Mesenchymal stem cell (in vitro differentiated cells and primary cell): ENCODE measurements at regions not wholly inside any gene's neighbourhood (a gene's known extent, or its start where the extent isn't known, plus 50 kb on each side); places are given as distances from the start of the nearest gene placed in this dataset.

Experiments used
- DNase-seq: peaks from one replicate; pipeline ENCODE4 v3.0.0-alpha.2; 2013
- H2AFZ ChIP-seq: one replicate; pipeline ENCODE4 v1.6.1; 2013; ENCODE audit warnings: low read depth, mild to moderate bottlenecking, control low read depth, inconsistent platforms, low read length, moderate library complexity
- H2AK5ac ChIP-seq: 2 replicates; pipeline ENCODE4 v1.6.1; 2013; ENCODE audit warnings: low read length, moderate library complexity, mild to moderate bottlenecking, inconsistent platforms; ENCODE audit not compliant: severe bottlenecking
- H2BK120ac ChIP-seq: one replicate; pipeline ENCODE4 v1.6.1; 2013; ENCODE audit warnings: low read depth, mild to moderate bottlenecking, inconsistent platforms, low read length, moderate library complexity
- H2BK12ac ChIP-seq, 2 experiments: one replicate each; pipeline ENCODE4 v1.6.1; 2013; ENCODE audit warnings: inconsistent platforms in 2 of 2, low read length in 2 of 2, mild to moderate bottlenecking in 2 of 2, moderate library complexity in 2 of 2, control low read depth in 1 of 2
- H2BK15ac ChIP-seq: one replicate; pipeline ENCODE4 v1.6.1; 2013; ENCODE audit warnings: mild to moderate bottlenecking, low read depth, inconsistent platforms; ENCODE audit not compliant: poor library complexity, severe bottlenecking
- H2BK5ac ChIP-seq: 2 replicates; pipeline ENCODE4 v1.6.1; 2013; ENCODE audit warnings: low read depth, mild to moderate bottlenecking, low read length, control low read depth, inconsistent platforms; ENCODE audit not compliant: poor library complexity, severe bottlenecking
- H3K14ac ChIP-seq, 2 experiments: one replicate each; pipeline ENCODE4 v1.6.1; 2013; ENCODE audit warnings: inconsistent platforms in 2 of 2, low read length in 2 of 2, control low read depth in 1 of 2, mild to moderate bottlenecking in 1 of 2, moderate library complexity in 1 of 2
- H3K18ac ChIP-seq, 2 experiments: one replicate each; pipeline ENCODE4 v1.6.1; 2013; ENCODE audit warnings: inconsistent platforms in 2 of 2, low read length in 2 of 2, control low read depth in 1 of 2, low read depth in 1 of 2, mild to moderate bottlenecking in 1 of 2
- H3K23ac ChIP-seq, 2 experiments: one replicate each; pipeline ENCODE4 v1.6.1; 2013; ENCODE audit warnings: inconsistent platforms in 2 of 2, low read length in 2 of 2, mild to moderate bottlenecking in 2 of 2, moderate library complexity in 2 of 2, control low read depth in 1 of 2
- H3K27ac ChIP-seq: 2 replicates; pipeline ENCODE4 v1.5.1; 2013; ENCODE audit warnings: mild to moderate bottlenecking, moderate library complexity, low read length, control low read depth, inconsistent platforms; ENCODE audit not compliant: poor library complexity, severe bottlenecking
- H3K27me3 ChIP-seq, 2 experiments: 2 replicates each; pipeline versions ENCODE4 v1.6.1 to v1.7.0; 2013; ENCODE audit warnings: low read length in 2 of 2, mild to moderate bottlenecking in 2 of 2, moderate library complexity in 2 of 2, control low read depth in 1 of 2, inconsistent platforms in 1 of 2; ENCODE audit not compliant: control insufficient read depth in 1 of 2, insufficient read depth in 1 of 2
- H3K36me3 ChIP-seq, 2 experiments: 2 replicates each; pipeline versions ENCODE4 v1.6.1 to v1.7.0; 2013; ENCODE audit warnings: low read length in 2 of 2, control low read depth in 1 of 2, inconsistent platforms in 1 of 2, low read depth in 1 of 2, mild to moderate bottlenecking in 1 of 2; ENCODE audit not compliant: insufficient read depth in 2 of 2, control insufficient read depth in 1 of 2
- H3K4ac ChIP-seq, 2 experiments: one replicate each; pipeline ENCODE4 v1.6.1; 2013; ENCODE audit warnings: inconsistent platforms in 2 of 2, low read length in 2 of 2, mild to moderate bottlenecking in 2 of 2, moderate library complexity in 2 of 2, control low read depth in 1 of 2, low read depth in 1 of 2
- H3K4me1 ChIP-seq: 2 replicates; pipeline ENCODE4 v1.6.1; 2013; ENCODE audit warnings: low read depth, low read length, control low read depth; ENCODE audit not compliant: control insufficient read depth, insufficient read depth
- H3K4me2 ChIP-seq: 2 replicates; pipeline ENCODE4 v1.6.1; 2013; ENCODE audit warnings: low read length, mild to moderate bottlenecking, inconsistent platforms; ENCODE audit not compliant: poor library complexity, severe bottlenecking
- H3K4me3 ChIP-seq, 2 experiments: 2 replicates each; pipeline versions ENCODE4 v1.5.1 to v1.7.0; 2013; ENCODE audit warnings: low read length in 2 of 2, mild to moderate bottlenecking in 2 of 2, control low read depth in 1 of 2, low read depth in 1 of 2; ENCODE audit not compliant: insufficient read depth in 1 of 2
- H3K79me1 ChIP-seq: replicated peaks from 2 replicates; pipeline ENCODE4 v1.6.1; 2013; ENCODE audit warnings: mild to moderate bottlenecking, control low read depth, low read length, inconsistent platforms; ENCODE audit not compliant: poor library complexity, severe bottlenecking
- H3K9ac ChIP-seq: 2 replicates; pipeline ENCODE4 v1.7.0; 2013; ENCODE audit warnings: mild to moderate bottlenecking, low read length, moderate library complexity
- H3K9me3 ChIP-seq: 2 replicates; pipeline ENCODE4 v1.7.0; 2013; ENCODE audit warnings: mild to moderate bottlenecking, low read length; ENCODE audit not compliant: control insufficient read depth
- H4K8ac ChIP-seq: one replicate; pipeline ENCODE4 v1.6.1; 2013; ENCODE audit warnings: inconsistent platforms, mild to moderate bottlenecking, low read length, moderate library complexity
- H4K91ac ChIP-seq: one replicate; pipeline ENCODE4 v1.6.1; 2013; ENCODE audit warnings: mild to moderate bottlenecking, low read length, inconsistent platforms
- WGBS: methylation state at CpG from one replicate; pipeline ENCODE4 v1.1.7; 2013; ENCODE audit warnings: mixed read lengths; 5-methylcytosine and 5-hydroxymethylcytosine counted together

DNA sequence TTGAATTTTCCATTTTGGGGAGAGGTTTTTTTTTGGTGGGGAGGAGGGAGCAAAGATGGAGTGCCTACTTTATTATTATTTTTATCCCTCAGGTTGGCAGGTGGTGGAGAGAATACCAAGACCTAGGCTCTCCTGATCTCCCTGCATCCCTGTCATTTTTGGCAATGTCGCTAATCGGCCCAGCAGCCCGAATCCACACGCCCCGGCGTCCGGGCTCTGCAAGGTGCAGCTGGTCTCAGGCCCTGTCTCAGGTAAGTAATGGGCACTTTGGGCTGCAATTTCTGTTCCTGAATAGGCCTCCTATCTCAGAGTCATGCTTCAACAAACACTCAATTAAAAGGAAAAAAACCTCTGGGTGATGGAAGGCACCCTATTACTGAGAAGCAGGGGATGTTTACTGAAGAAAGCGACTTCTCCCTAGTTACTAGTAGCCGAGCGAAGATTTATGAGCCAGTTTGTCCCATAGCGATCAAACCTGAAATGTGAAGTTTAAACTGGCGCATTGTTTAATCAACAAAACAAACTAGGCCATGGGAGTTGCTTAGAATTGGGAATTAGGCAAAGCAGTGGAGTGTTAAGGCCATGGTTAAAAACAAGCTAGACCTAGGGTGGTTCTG is 137.8 kb downstream of the RWDD3 start:
- Histone ChIP-seq H3K79me1 (no peaks in the 10 kb centered on the region), H2BK120ac (no peak overlapping the region), H3K4me2 (no peak overlapping the region), H2BK15ac (no peak overlapping the region), H2AFZ (no peak overlapping the region), H4K8ac (no peak overlapping the region), H2AK5ac (no peak overlapping the region), H3K4ac (no peak overlapping the region), H3K27me3 (no peaks in the 10 kb centered on the region), H3K9me3 (no peaks in the 10 kb centered on the region), H3K23ac (no peak overlapping the region), H3K4me1 (no peaks in the 10 kb centered on the region), H4K91ac (no peak overlapping the region), H3K4me3 (no peak overlapping the region), H2BK5ac (no peak overlapping the region), H3K27ac (no peak overlapping the region), H3K9ac (no peak overlapping the region), H3K36me3 (no peaks in the 10 kb centered on the region), H3K14ac (no peak overlapping the region), H2BK12ac (no peak overlapping the region), H3K18ac (no peak overlapping the region)
- 92% methylated on average over 12 of the region's 12 CpGs for WGBS
- DNase-seq = no peak

DNA sequence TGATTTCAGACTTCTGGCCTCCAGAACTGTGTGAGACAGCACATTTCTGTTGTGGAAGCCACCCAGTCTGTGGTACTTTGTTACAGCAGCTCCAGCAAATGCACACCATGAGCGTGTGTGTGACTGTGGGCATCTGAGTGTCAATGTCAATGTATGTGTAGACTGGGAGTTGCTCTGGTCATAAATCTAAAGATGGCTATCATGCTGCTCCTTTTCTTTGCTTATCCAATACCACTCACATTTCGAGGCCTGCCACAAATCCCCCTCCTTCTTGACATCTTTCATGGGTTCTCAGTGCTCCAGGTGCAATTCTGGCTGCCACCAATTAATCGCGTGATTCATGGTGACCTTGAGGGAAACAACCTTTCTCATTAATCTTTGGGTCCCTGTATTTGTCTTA is 141.2 kb downstream of the RWDD3 start:
- Histone ChIP-seq H4K8ac (no peak overlapping the region), H3K4ac (no peak overlapping the region), H2AFZ (no peak overlapping the region), H3K9me3 (no peaks in the 10 kb centered on the region), H3K4me2 (no peak overlapping the region), H2BK120ac (no peak overlapping the region), H3K9ac (no peak overlapping the region), H3K4me1 (no peaks in the 10 kb centered on the region), H3K36me3 (no peaks in the 10 kb centered on the region), H3K27me3 (no peaks in the 10 kb centered on the region), H2AK5ac (no peak overlapping the region), H2BK5ac (no peak overlapping the region), H3K23ac (no peak overlapping the region), H3K79me1 (no peaks in the 10 kb centered on the region), H3K4me3 (no peak overlapping the region), H4K91ac (no peak overlapping the region), H3K18ac (no peak overlapping the region), H3K27ac (no peak overlapping the region), H2BK12ac (no peak overlapping the region), H2BK15ac (no peak overlapping the region), H3K14ac (no peak overlapping the region)
- no peak for DNase-seq
- 64% methylated on average over 4 of the region's 4 CpGs for WGBS

DNA sequence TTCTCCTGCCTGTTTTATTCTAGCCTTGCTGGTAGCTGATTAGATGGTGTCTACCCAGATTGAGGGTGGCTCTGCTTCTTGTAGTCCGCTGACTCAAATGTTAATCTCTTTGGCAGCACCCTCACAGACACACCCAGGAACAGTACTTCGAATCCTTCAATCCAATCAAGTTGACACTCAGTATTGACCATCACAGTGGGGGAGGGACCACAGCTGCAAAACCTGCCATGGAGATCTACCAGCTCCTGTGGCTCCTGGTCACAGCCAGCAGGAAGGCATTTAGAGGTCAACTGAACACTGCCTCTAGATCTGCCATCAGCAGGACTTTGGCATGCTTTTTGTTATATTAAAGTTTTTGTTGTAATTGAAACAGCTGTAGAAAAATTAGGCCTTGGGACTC is 146.9 kb downstream of the RWDD3 start:
- no peak overlapping the region for H2BK15ac ChIP-seq
- H3K14ac ChIP-seq = no peak overlapping the region
- H3K18ac ChIP-seq = no peak overlapping the region
- H2BK5ac ChIP-seq = no peak overlapping the region
- no peaks in the 10 kb centered on the region for H3K36me3 ChIP-seq
- H3K4ac ChIP-seq = no peak overlapping the region
- H4K91ac ChIP-seq = no peak overlapping the region
- H2BK12ac ChIP-seq = no peak overlapping the region
- H3K4me1 ChIP-seq = no peaks in the 10 kb centered on the region
- H3K4me2 ChIP-seq = no peak overlapping the region
- 79% methylated on average over 2 of the region's 2 CpGs for WGBS
- H3K9me3 ChIP-seq = no peaks in the 10 kb centered on the region
- H3K23ac ChIP-seq = no peak overlapping the region
- H3K27me3 ChIP-seq = no peaks in the 10 kb centered on the region
- no peak overlapping the region for H3K9ac ChIP-seq
- no peak overlapping the region for H2AFZ ChIP-seq
- no peak for DNase-seq
- no peak overlapping the region for H3K27ac ChIP-seq
- no peak overlapping the region for H4K8ac ChIP-seq
- H2BK120ac ChIP-seq = no peak overlapping the region
- H3K4me3 ChIP-seq = no peak overlapping the region
- H2AK5ac ChIP-seq = no peak overlapping the region
- no peaks in the 10 kb centered on the region for H3K79me1 ChIP-seq

DNA sequence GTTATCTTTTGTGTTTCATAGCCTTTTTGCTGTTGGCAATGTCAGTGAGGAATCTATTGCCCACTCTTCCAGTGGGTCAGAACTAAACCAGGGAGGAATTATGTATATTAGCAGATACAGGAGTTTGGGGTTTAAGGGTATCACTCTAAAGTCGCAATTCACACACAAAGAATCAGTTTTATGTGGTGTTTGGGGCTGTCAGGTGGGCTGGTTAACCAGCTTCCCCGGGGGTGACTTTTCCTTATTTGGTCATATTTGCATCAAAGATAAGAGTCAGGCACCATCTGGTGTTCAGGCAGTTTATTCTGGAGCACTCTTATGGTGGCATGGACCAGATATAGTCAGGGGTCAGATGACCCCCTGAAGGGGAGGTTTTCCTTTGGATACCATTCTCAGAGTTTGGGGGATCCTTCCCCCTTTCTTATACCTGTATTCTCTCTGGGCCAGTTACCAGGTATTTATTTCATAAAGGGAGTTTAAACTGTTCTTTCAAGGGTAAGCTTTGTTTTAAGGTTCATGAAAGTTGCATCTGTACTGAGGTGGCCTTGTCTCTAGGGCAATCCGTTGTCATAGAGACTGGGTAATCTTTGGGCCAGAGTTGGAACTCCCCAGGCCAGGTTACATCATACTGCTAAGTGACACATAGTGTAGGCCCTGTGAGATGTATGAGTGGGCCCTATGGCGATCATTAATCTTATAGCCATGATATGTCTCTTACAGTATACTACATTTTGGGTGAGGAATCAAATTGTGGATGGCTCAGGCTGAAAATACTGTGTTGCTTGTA is 148.2 kb downstream of the RWDD3 start:
- H4K8ac ChIP-seq = no peak overlapping the region
- 69% methylated on average over 3 of the region's 4 CpGs for whole genome bisulfite sequencing

More for the DNA sequence above, 148.2 kb downstream of the RWDD3 start:
- H3K27ac ChIP-seq = no peak overlapping the region
- H3K4me2 ChIP-seq = no peak overlapping the region
- H2AFZ ChIP-seq = no peak overlapping the region
- H2BK15ac ChIP-seq = no peak overlapping the region
- no peak overlapping the region for H3K4me3 ChIP-seq
- H4K91ac ChIP-seq = no peak overlapping the region
- H3K4me1 ChIP-seq = no peaks in the 10 kb centered on the region
- no peak overlapping the region for H2BK5ac ChIP-seq
- no peak overlapping the region for H2AK5ac ChIP-seq
- H3K79me1 ChIP-seq = no peaks in the 10 kb centered on the region
- no peak overlapping the region for H2BK12ac ChIP-seq
- no peak overlapping the region for H3K9ac ChIP-seq
- no peaks in the 10 kb centered on the region for H3K27me3 ChIP-seq
- no peak overlapping the region for H3K14ac ChIP-seq
- H2BK120ac ChIP-seq = no peak overlapping the region
- H3K23ac ChIP-seq = no peak overlapping the region
- no peak for DNase-seq
- H3K18ac ChIP-seq = no peak overlapping the region
- H3K36me3 ChIP-seq = no peaks in the 10 kb centered on the region
- no peaks in the 10 kb centered on the region for H3K9me3 ChIP-seq
- no peak overlapping the region for H3K4ac ChIP-seq
